ENCODE measurements at regions not wholly inside any gene's neighbourhood (a gene's known extent, or its start where the extent isn't known, plus 50 kb on each side); places are given as distances from the start of the nearest gene placed in this dataset.

GRCh38 chr9:119789987-119790386 lies 420.8 kb upstream of the BRINP1 start:
- TF ChIP-seq, protein P1, sequence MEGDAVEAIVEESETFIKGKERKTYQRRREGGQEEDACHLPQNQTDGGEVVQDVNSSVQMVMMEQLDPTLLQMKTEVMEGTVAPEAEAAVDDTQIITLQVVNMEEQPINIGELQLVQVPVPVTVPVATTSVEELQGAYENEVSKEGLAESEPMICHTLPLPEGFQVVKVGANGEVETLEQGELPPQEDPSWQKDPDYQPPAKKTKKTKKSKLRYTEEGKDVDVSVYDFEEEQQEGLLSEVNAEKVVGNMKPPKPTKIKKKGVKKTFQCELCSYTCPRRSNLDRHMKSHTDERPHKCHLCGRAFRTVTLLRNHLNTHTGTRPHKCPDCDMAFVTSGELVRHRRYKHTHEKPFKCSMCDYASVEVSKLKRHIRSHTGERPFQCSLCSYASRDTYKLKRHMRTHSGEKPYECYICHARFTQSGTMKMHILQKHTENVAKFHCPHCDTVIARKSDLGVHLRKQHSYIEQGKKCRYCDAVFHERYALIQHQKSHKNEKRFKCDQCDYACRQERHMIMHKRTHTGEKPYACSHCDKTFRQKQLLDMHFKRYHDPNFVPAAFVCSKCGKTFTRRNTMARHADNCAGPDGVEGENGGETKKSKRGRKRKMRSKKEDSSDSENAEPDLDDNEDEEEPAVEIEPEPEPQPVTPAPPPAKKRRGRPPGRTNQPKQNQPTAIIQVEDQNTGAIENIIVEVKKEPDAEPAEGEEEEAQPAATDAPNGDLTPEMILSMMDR (IDR thresholded peaks at IDR 0.05): no peak
- no peak for TF ChIP-seq POLR2A (IDR thresholded peaks at IDR 0.05)
